ENCODE measurements at regions not wholly inside any gene's neighbourhood (a gene's known extent, or its start where the extent isn't known, plus 50 kb on each side); places are given as distances from the start of the nearest gene placed in this dataset.

DNA sequence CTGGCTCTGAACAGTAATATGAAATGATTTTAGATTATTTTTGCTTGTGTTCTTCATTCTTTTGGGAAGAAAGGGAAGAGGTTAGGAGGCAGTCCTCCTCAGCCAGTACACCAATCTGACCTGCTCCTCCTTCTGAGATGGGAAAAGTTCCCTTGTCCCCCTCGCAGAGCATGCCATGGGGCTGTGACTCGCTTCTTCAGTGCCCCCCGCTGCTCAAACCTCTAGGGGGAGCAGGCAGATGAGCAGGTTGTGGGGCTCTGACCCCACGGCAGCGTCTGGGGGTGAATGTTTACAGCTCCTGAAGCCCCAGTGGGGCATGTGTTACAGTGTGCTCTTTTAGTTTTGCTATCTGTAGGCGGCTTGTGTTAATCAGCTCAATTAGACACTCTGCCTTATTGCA, 50.9 kb upstream of the KLF9 start:
- H3K27ac ChIP-seq (ENCODE audit: low read length), result no peak overlapping the region
- peaks cover 0 to 7% of the 10 kb centered on the region in 2 donors for H3K4me1 ChIP-seq (ENCODE audit: control insufficient read depth in 1 of 2, insufficient read depth in 2 of 2, low read length in 2 of 2)
- H3K4me3 ChIP-seq (ENCODE audit: low read depth in 1 of 2, low read length in 2 of 2), result no peak overlapping the region
- H3K9me3 ChIP-seq (ENCODE audit: control insufficient read depth in 1 of 2, low read length in 2 of 2), result no peaks in the 10 kb centered on the region
- no peaks in the 10 kb centered on the region for H3K27me3 ChIP-seq (ENCODE audit: low read depth, low read length)
- H3K36me3 ChIP-seq (ENCODE audit: control insufficient read depth in 1 of 2, insufficient read depth in 2 of 2, low read length in 2 of 2), result no peaks in the 10 kb centered on the region
